PC-9 (cell line): ENCODE measurements at regions not wholly inside any gene's neighbourhood (a gene's known extent, or its start where the extent isn't known, plus 50 kb on each side); places are given as distances from the start of the nearest gene placed in this dataset.

Experiments
- BruUV-seq: library from RNA; stranded (reverse); fragments of 400-500 nt; replicated peaks from 2 replicates; lab custom pipeline; 2021; lab: Mats Ljungman, UMichigan
- CTCF ChIA-PET: fragments of 300-600 bp; sonication (Branson Sonifier 250); formaldehyde crosslinking; loops from one replicate; lab custom pipeline; 2022; ENCODE audit warnings: antibody characterized with exemption; lab: Charles Lee
- POLR2A ChIA-PET: fragments of 300-600 bp; sonication (Branson Sonifier 250); formaldehyde crosslinking; loops from one replicate; lab custom pipeline; 2022; ENCODE audit warnings: antibody characterized with exemption; ENCODE audit not compliant: unreplicated experiment; lab: Charles Lee
- DNase-seq, 2 experiments: peaks; one replicate each; pipeline versions ENCODE4 v3.0.0 to v3.0.0-alpha.2; 2015 to 2022; ENCODE audit warnings: mixed read lengths in 1 of 2
- H2AFZ ChIP-seq: fragments of 200-600 bp; sonication (generic); 2 replicates; pipeline ENCODE4 v1.8.1; 2017; ENCODE audit warnings: antibody characterized with exemption
- H3F3A ChIP-seq: fragments of 200-600 bp; sonication (generic); 2 replicates; pipeline ENCODE4 v1.8.1; 2017; ENCODE audit warnings: antibody characterized with exemption, mild to moderate bottlenecking, low read depth; ENCODE audit not compliant: insufficient read depth
- H3K27ac ChIP-seq: fragments of 200-600 bp; sonication (generic); 2 replicates; pipeline ENCODE4 v1.6.1; 2016; ENCODE audit warnings: mixed run types
- H3K27me3 ChIP-seq: fragments of 200-600 bp; sonication (generic); 2 replicates; pipeline ENCODE4 v1.6.1; 2016; ENCODE audit warnings: low read depth, mixed run types; ENCODE audit not compliant: insufficient read depth
- H3K36me3 ChIP-seq: fragments of 200-600 bp; sonication (generic); 2 replicates; pipeline ENCODE4 v1.6.1; 2016; ENCODE audit warnings: low read depth, mixed run types
- H3K4me1 ChIP-seq: fragments of 200-600 bp; sonication (generic); replicated peaks from 2 replicates; pipeline ENCODE4 v1.6.1; 2016; ENCODE audit warnings: mixed run types; ENCODE audit not compliant: insufficient read depth
- H3K4me2 ChIP-seq: fragments of 200-600 bp; sonication (generic); 2 replicates; pipeline ENCODE4 v1.6.1; 2017; ENCODE audit warnings: mixed run types
- H3K4me3 ChIP-seq: fragments of 200-600 bp; sonication (generic); 2 replicates; pipeline ENCODE4 v1.6.1; 2016; ENCODE audit warnings: mixed run types
- H3K79me2 ChIP-seq: fragments of 200-600 bp; sonication (generic); 2 replicates; pipeline ENCODE4 v1.6.1; 2017; ENCODE audit warnings: low read depth, mixed run types
- H3K9me2 ChIP-seq: fragments of 200-600 bp; sonication (generic); 2 replicates; pipeline ENCODE4 v1.8.1; 2017; ENCODE audit warnings: mild to moderate bottlenecking; ENCODE audit not compliant: insufficient read depth
- H3K9me3 ChIP-seq: fragments of 200-600 bp; sonication (generic); 2 replicates; pipeline ENCODE4 v1.8.1; 2016; ENCODE audit warnings: low read depth; ENCODE audit not compliant: insufficient read depth
- H4K20me1 ChIP-seq: fragments of 200-600 bp; sonication (generic); 2 replicates; pipeline ENCODE4 v1.8.1; 2017; ENCODE audit not compliant: insufficient read depth
- CTCF ChIP-seq: fragments of 200-600 bp; sonication (generic); conservative IDR thresholded peaks from 2 replicates; pipeline ENCODE4 v1.6.1; 2017; ENCODE audit warnings: mixed run types, antibody characterized with exemption, mild to moderate bottlenecking, moderate library complexity
- EZH2 ChIP-seq: fragments of 200-600 bp; sonication (generic); IDR thresholded peaks from 2 replicates; pipeline ENCODE4 v1.8.0; 2017; ENCODE audit warnings: antibody characterized with exemption, low read depth
- intact Hi-C: fragments of 100-400 bp; cut with micrococcal nuclease; formaldehyde crosslinking; loops from one replicate; pipeline ENCODE4 v1.10.0; 2022; ENCODE audit not compliant: unreplicated experiment

DNA sequence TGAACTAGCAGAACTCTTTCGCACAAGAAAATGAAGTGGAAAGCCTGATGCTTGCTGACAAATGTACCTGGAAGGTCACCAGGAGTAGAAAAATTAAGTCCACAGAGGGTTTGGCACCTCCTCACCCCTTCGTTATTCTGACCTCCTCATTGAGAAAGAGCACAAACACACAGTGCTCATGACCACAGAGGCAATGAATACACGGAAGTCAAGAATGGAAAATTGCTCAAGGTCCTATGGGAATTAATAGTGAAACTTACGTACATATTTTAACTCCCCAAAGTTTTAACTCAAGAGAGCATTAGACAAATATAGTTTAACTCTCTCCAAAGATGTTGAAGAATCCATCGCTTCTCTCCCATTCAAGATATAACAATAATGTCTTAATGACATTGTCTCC is 83.6 kb upstream of the CAMK2D start:
- no TSS peak for BruUV-seq

DNA sequence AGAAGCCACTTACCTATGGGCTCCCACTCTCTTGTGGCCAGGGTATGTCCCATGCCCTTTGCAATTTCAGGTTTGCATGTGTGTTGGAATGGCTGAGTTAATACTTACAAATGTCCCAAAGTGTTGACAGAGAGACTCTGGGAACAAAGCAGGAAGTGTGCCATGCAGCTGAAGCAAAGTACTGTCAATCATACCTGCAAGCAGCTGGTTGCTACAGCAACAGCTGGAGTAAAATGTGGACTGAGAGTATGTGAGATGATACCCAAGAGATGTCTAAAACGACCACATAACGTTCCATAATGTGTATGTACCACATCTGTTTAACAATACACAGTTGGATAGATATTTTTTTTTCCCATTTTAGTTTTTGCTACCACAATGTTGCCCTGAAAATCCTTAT is 82.8 kb upstream of the CAMK2D start:
- no peaks in the 10 kb centered on the region for H4K20me1 ChIP-seq
- H3K9me3 ChIP-seq = no peaks in the 10 kb centered on the region
- no TSS peak for BruUV-seq
- no peaks in the 10 kb centered on the region for H3K9me2 ChIP-seq
- intact Hi-C loops = no loop called here
- no peak overlapping the region for H3K27ac ChIP-seq
- no peak for TF ChIP-seq CTCF
- TF ChIP-seq EZH2 = no peak
- no peaks in the 10 kb centered on the region for H3K36me3 ChIP-seq
- no peaks in the 10 kb centered on the region for H3K27me3 ChIP-seq
- H2AFZ ChIP-seq = no peak overlapping the region
- CTCF ChIA-PET = no interaction called here
- no peaks in the 10 kb centered on the region for H3F3A ChIP-seq
- no peak overlapping the region for H3K4me3 ChIP-seq
- no peaks in the 10 kb centered on the region for H3K4me1 ChIP-seq
- no peak for DNase-seq
- POLR2A ChIA-PET = no interaction called here
- no peaks in the 10 kb centered on the region for H3K79me2 ChIP-seq
- no peak overlapping the region for H3K4me2 ChIP-seq

More for the DNA sequence above, 83.6 kb upstream of the CAMK2D start:
- Histone ChIP-seq H3K4me3 (no peak overlapping the region), H3K79me2 (no peaks in the 10 kb centered on the region), H3K4me2 (no peak overlapping the region), H4K20me1 (no peaks in the 10 kb centered on the region), H3K9me3 (no peaks in the 10 kb centered on the region), H3K36me3 (no peaks in the 10 kb centered on the region), H3K27me3 (no peaks in the 10 kb centered on the region), H3K4me1 (no peaks in the 10 kb centered on the region), H3K9me2 (no peaks in the 10 kb centered on the region), H2AFZ (no peak overlapping the region), H3K27ac (no peak overlapping the region), H3F3A (no peaks in the 10 kb centered on the region)
- POLR2A ChIA-PET = interaction anchor here (0.7 kb wide), 1 partner anchor 317 kb away, joined by 3 read pairs; no protein-coding TSS in a partner anchor
- intact Hi-C loops = no loop called here
- TF ChIP-seq CTCF (no peak), EZH2 (no peak)
- CTCF ChIA-PET = no interaction called here
- no peak for DNase-seq

DNA sequence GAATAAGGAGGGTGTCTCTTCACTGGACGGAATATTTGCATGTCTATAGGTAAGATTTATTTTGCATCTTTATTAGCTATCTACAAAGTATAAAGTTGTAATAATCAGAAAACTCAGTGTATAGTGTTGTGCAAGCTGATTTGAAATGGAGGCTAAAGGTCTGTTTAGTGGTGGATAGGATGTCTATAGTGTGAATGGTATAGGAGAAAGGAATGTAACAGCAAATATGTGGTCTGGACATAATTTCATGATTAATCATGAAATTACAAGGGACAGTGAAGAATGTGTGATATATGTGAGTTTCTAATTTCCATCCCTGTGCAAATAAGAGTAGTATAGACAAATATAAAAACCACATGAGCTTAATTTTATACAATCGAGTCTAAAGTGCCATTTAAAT is 79.3 kb upstream of the CAMK2D start:
- Histone ChIP-seq H4K20me1 (no peaks in the 10 kb centered on the region), H3K27ac (no peak overlapping the region), H3K9me2 (no peaks in the 10 kb centered on the region), H3K4me2 (no peak overlapping the region), H3K36me3 (no peaks in the 10 kb centered on the region), H3F3A (no peaks in the 10 kb centered on the region), H3K4me3 (no peak overlapping the region), H3K9me3 (no peaks in the 10 kb centered on the region), H3K79me2 (no peaks in the 10 kb centered on the region), H3K27me3 (no peaks in the 10 kb centered on the region), H3K4me1 (no peaks in the 10 kb centered on the region), H2AFZ (no peak overlapping the region)
- ChIA-PET CTCF (no interaction called here), POLR2A (interaction anchor here (0.6 kb wide), 1 partner anchor 1078 kb away, joined by 4 read pairs; no protein-coding TSS in a partner anchor)
- TF ChIP-seq EZH2 = no peak
- TF ChIP-seq CTCF = no peak
- intact Hi-C loops = no loop called here
- BruUV-seq = no TSS peak
- no peak for DNase-seq
